Keratinocyte (primary cell): ENCODE measurements at regions not wholly inside any gene's neighbourhood (a gene's known extent, or its start where the extent isn't known, plus 50 kb on each side); places are given as distances from the start of the nearest gene placed in this dataset.

Source experiments
- EZH2 ChIP-seq: IDR thresholded peaks from one replicate; pipeline ENCODE4 v1.6.1; 2012; ENCODE audit warnings: inconsistent platforms, mild to moderate bottlenecking, low read length, moderate library complexity
- TF ChIP-seq, protein P1 (sequence below), 3 experiments: IDR thresholded peaks in 1 of 3; conservative IDR thresholded peaks in 1 of 3; optimal IDR thresholded peaks in 1 of 3; 2 replicates in 2 of 3; 3 replicates in 1 of 3; pipeline versions ENCODE3 to v1.5.1; 2011; ENCODE audit warnings: low read length in 3 of 3, mild to moderate bottlenecking in 3 of 3, moderate library complexity in 2 of 3, control low read depth in 1 of 3, inconsistent platforms in 1 of 3; ENCODE audit not compliant: insufficient read depth in 2 of 3; ENCODE audit errors: extremely low read depth in 1 of 3

DNA sequence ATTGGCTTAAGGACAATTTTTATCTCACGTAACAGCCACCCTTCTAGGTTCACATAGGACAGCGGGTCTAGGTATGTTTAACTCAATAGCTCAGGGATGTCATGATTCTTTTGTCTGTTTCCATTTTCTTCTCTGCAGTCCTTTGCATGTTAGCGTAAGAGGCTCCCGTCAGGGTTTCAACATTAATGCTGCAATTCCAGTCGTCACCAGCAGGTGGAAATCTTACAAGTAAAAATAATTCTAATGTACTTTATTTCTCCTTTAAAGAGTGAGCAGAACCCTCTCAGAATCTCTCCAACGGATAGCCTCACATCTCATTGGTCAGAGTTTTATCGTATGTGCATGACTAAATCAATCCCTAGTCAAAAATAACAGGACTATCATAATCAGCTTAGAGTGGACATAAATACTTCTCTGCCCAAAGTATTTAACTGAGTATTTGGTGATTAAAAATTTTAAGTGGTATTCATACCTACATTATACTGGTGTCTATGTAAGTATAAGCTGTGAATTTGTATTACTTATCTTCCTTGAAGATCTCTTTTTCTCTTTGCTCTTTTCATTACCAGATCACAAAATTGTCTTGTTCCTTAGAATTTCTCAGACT is 487.2 kb upstream of the GCFC2 start:
- TF ChIP-seq, protein P1, sequence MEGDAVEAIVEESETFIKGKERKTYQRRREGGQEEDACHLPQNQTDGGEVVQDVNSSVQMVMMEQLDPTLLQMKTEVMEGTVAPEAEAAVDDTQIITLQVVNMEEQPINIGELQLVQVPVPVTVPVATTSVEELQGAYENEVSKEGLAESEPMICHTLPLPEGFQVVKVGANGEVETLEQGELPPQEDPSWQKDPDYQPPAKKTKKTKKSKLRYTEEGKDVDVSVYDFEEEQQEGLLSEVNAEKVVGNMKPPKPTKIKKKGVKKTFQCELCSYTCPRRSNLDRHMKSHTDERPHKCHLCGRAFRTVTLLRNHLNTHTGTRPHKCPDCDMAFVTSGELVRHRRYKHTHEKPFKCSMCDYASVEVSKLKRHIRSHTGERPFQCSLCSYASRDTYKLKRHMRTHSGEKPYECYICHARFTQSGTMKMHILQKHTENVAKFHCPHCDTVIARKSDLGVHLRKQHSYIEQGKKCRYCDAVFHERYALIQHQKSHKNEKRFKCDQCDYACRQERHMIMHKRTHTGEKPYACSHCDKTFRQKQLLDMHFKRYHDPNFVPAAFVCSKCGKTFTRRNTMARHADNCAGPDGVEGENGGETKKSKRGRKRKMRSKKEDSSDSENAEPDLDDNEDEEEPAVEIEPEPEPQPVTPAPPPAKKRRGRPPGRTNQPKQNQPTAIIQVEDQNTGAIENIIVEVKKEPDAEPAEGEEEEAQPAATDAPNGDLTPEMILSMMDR (optimal IDR thresholded peaks at IDR 0.05 in 1 of 3, IDR thresholded peaks at IDR 0.05 in 1 of 3, conservative IDR thresholded peaks at IDR 0.05 in 1 of 3; ENCODE audit: extremely low read depth in 1 of 3, insufficient read depth in 2 of 3, low read length in 3 of 3) = peak; percentile 11 to 54 (median 42)
- no peak for TF ChIP-seq EZH2
